CD4-positive, alpha-beta T cell treated with Interleukin-15 for 4 hours (primary cell): ENCODE measurements at regions not wholly inside any gene's neighbourhood (a gene's known extent, or its start where the extent isn't known, plus 50 kb on each side); places are given as distances from the start of the nearest gene placed in this dataset.

ENCODE experiments used
- DNase-seq: peaks from one replicate; pipeline ENCODE4 v3.0.0-alpha.2; 2020; ENCODE audit warnings: low spot score

- no peak for DNase-seq
These were observed 164.7 kb downstream of the SETD4 start for GRCh38 chr21:35895598-35895997.

- no peak for DNase-seq
These were observed 167.2 kb downstream of the SETD4 start for GRCh38 chr21:35893156-35893555.

DNA sequence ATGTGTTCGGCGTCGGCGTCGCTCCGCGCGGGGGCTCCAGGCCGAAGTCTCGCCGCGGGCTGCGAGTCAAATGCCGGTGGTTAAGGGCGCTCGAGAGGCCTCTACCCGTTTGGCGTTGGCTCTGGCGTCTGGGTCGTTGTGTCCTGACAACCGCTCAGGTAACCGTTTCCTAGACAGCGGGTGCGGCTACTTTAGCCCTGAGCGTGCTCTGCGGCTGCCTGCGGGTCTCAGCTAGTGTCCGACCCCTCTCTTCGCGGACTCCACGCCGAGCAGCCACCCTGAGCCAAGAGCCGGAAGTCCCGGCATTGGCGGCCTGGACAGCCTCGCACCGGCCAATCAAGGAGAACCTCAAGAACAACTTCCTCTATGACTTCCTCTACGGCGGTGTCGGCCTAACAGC is 173.4 kb downstream of the SETD4 start:
- no peak for DNase-seq

DNA sequence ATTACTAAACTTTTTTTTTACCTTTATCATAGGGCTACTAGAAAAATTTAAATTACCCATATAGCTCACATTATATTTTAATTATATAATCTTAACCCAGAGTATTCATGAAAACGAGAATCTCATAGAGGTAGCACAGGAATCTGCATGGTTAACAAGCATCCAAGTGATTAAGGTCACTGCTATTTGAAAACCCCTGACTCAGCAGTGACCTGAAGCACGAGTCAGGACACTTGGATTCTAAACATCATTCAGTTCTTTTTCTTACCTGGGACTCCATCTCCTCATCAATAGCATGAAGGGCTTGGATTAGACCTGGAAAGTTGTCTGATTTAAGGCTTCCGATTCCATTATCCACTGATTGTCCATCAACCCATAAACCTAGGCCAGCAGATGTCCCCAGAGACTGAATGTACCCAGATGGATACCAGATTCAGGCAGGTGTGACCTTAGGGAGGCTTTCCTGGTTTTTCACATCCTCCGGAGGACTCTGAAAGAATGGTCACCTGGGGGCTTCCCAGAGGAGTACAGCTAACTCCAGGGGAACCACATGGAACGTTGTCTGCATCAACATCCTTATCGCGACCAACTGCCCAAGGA is 174.3 kb downstream of the SETD4 start:
- DNase-seq, result no peak

- DNase-seq, result no peak
These were observed 177.5 kb downstream of the SETD4 start for GRCh38 chr21:35882791-35883240.

- no peak for DNase-seq
These were observed 186.9 kb downstream of the SETD4 start for GRCh38 chr21:35873441-35873840.

DNA sequence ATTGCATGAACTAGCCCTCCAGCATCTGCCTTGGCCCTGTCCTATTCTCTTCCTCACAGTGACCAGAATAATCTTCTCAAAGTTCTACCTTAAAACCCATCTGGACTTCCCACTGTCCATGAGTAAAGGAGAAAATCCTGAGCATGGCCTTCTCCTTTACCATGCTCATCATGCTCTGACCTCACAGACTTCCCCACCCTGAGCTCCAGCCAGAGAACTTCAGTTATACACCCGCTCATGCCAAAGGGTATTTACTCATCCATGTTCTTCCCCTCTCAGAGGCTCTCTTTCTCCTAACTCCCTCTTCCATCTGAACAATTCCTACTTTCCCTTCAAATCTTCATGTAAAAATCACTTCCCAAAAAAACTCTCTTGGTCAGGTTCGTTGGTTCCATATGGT is 188.4 kb downstream of the SETD4 start:
- no peak for DNase-seq

GRCh38 chr21:35868869-35869223 is 191.5 kb downstream of the SETD4 start:
- no peak for DNase-seq

DNA sequence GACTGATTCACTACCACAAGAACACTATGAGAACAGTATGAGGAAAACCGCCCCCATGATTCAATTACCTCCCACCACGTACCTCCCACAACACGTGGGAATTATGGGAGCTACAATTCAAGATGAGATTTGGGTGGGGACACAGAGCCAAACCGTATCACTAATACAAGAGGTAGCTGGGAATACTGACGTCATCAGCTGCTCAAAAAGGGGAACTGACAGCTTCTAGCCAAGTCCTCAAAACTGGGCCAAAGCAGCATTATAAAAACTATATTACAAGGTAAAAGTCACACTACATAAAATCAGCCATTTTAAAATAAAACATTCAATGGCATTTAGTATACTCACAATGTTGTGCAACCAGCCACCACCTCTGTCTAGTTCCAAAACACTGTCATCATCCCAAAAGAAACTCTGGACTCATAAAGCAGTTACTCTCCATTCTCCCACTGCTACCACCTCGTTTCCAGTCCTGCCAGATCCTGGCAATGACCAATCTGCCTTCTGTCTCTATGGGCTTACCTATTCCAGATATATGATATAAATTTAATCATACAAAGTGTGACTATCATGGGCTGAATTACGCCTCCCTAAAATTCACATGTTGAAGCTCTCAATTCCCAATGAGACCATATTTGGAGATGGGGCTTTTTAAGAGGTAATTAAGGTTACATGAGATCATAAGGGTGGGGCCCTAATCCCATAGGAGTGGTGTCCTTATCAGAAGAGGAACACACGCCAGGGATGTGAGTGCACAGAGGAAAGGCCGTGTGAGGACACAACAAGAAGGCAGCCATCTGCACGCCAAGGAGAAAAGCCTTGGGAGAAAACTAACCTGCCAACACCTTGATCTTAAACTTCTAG is 192.1 kb downstream of the SETD4 start:
- DNase-seq, result no peak

DNA sequence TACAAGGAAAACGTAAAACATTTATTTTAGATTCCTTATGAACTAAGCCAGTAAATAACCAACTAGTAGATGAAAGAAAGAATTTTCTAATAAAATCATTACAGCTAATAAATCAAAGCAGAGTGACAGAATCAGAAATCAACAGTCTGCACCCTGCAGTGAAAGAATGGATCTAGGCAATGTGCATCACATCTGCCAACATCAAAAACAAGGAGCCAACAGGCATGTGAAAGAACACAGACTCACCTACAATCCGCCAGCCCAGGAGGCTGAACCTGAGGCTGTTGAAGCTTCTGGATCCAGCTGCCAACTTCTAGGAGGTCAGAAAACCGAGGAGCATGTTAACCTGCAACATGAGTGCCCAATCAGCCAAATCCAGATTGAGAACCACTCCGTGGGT is 196.3 kb downstream of the SETD4 start:
- no peak for DNase-seq

DNA sequence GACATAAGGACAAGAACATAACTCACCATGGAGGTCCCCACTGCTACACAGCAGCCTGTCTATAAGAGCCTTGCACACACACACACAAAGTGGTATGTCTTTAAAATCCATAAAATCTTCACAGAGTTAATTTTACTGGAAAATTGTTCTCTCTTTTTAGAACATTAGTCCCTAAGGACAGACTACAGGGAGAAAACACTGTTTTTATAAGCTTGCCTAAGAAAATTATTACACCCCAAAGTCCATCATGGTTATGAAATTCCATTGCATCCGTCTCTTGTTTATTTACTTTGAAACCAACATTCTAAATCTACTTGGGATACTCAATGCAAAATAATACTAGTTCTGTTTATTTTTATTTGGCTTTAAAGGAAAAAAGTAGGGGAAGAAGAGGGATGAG is 197.4 kb downstream of the SETD4 start:
- DNase-seq, result no peak

DNA sequence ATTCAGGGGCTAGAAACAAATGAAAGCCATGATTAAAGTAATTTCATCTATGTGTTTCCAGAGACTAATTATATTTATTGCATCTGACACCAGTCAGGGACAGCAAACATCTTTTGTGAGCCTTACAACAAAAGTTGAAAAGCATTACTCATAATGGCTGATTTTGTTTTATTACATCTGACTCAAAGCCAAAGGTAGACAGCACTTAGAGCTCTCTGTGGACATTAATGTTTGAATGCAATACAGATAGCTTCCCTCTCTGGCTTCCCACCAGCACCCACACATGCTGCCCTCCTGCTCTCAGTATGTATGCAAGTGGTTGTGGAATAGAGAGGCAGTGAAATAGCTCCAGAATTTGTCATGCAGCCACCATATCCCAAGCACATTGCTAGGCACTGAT is 198.7 kb downstream of the SETD4 start:
- no peak for DNase-seq

DNA sequence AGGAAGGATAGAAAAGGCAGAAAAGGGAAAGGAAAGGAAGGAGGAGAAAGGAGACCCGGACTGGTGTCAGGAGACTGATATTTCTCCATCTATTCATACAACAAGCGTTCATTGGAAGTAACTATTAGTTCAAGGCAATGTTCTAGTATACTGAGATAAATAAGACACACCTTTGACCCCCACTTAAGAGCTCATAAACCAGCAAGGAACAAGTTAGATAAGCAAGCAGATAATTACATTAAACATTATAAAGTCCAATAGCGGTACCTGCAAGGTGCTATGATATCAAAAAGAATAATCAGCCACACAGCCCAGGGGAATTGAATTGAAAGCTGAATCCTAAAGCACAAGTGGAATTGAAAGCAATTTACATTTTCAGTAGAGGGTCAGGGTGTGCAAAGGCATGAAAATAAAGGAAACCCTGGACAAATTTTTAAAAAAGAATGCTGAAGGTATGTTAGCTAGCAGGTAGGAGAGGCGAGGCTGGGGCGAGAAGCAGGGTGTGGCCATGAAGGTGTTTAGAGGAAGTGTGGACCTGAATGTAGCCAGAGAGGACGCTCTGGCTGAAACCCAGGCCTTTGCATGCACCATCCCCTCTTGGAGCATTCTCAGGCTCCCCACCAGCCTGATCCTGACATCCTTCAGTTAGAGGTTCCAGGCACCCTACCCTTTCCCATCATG is 200.0 kb downstream of the SETD4 start:
- DNase-seq, result no peak

DNA sequence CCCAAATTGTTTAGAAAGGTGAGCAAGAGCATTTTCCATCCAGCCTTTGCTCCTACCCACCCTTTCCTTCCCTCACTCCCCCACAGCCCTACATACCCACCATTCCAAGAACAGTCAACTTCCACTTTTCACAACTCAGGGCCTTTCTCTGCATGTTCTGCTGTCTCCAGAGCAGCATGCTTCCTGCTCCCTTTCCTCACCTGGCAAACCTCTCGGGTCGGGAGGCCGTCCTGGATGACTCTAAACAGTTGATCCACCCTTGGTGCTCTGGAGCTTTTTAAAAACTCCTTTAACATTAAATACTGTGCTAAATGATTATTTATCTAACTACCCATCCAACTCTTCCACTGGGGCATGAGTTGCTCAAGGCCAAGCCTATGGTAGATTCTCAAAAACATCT is 200.6 kb downstream of the SETD4 start:
- DNase-seq, result no peak

- no peak for DNase-seq
These were observed 203.2 kb downstream of the SETD4 start for GRCh38 chr21:35857095-35857494.

GRCh38 chr21:35855484-35855883 is 204.8 kb downstream of the SETD4 start:
- DNase-seq, result no peak

- no peak for DNase-seq
These were observed 206.0 kb downstream of the SETD4 start for GRCh38 chr21:35854281-35854680.

DNA sequence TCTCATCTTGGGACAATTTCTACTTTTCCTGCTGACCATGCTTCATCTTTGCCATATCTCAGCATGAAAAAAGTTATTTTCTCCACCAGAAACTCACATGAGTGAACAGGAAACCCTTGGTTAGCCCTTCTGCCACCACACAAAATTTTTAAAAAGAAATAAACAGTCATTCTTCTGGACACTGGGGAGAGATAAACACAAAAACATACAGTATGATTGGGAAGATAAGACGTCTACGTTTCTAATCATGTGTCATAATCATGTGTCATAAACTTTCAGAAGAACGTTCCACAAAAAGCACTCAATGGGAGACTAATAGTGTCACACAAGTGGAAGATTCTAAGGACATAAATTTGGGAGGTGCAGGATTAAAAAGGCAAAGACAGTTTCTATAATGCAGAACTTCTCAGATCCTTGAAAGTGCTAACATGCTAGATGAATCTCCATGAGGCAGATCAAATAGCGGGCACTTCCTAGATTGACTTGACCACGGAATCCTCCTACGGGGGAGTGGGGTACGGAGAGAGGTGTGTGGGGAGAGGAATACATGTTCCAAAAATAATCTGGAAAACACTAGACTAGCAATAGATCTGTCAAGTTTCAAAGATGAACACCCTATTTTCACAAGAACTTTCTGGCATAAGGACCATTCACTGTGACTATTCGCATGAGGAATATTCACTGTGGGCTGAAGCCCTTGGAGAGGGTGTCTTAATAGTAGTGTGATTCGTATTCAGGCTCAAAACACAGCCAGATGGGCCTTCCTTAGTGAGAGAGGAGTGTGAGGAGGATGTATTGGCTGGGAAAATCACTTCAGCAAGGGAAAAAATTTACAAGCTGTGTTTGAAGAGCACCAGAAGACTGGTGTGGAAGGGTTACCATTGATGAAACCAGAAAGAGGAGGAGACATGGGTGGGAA is 206.7 kb downstream of the SETD4 start:
- DNase-seq, result no peak

GRCh38 chr21:35852820-35853219 is 207.5 kb downstream of the SETD4 start:
- DNase-seq, result no peak

DNA sequence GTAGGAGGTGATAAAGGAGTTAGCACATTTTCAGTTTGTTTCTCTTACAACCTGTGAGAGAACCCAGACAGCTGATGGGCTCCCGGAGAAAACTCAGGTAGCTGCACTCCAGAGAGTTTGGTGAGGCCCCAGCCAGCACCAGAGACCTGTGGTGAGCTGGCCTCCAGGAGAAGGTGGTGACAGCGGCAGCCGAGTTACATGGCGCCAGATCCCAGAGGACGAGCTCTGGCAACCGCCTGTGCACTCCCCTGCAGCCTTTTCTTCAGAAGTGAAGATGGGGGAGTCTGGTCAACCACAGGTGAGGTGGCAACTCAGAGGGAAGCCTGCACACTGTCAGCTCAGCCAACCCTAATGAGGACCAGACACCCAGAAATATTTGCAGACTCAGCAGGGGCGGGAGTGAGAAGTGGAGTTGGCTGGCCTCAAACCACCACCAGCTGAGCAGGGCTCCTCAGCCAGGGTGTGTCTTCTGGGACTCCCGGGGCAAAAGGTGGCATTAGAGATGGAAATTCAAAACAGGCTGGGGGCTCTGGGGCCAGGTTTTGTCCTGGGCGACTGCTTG is 209.7 kb downstream of the SETD4 start:
- no peak for DNase-seq

GRCh38 chr21:35850029-35850428 is 210.3 kb downstream of the SETD4 start:
- no peak for DNase-seq

DNA sequence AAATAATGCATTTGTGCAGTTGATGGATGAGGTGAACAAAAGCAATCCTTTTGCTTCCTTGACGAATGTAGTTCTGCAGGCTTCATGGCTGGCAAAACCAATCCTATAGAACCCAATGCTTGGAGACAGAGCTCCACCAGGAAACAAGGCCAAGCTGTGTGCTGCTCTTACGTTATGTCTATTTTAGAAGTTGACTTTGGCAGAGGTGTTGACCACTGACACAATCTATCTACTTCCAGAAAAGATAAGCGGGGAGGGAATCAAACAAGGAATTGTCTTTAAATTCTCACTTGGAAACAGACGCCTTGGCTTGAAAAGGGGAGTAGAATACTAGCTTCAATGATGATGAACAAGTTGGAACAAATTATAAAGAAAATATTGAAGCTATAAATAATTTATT is 211.2 kb downstream of the SETD4 start:
- no peak for DNase-seq
